Endothelial cell of umbilical vein (primary cell): ENCODE measurements at regions not wholly inside any gene's neighbourhood (a gene's known extent, or its start where the extent isn't known, plus 50 kb on each side); places are given as distances from the start of the nearest gene placed in this dataset.

Experiments
- BruUV-seq: library from RNA; stranded (reverse); fragments of 400-500 nt; replicated peaks from 2 replicates; lab custom pipeline; 2021; lab: Mats Ljungman, UMichigan
- CTCF ChIA-PET: fragments of 300-600, 350-600 bp; sonication (Branson Sonifier 250); formaldehyde crosslinking; loops from one replicate; lab custom pipeline; 2021; ENCODE audit warnings: antibody characterized with exemption, inconsistent platforms; lab: Charles Lee
- POLR2A ChIA-PET: fragments of 300-600, 350-600 bp; sonication (Branson Sonifier 250); formaldehyde crosslinking; loops from one replicate; lab custom pipeline; 2021; ENCODE audit warnings: antibody characterized with exemption, inconsistent platforms; lab: Charles Lee
- DNase-seq: peaks from one replicate; pipeline ENCODE4 v3.0.0-alpha.2; 2011; ENCODE audit warnings: low read depth, low spot score
- FAIRE-seq: peaks from 2 replicates; lab custom pipeline; 2011; peaks lifted over from hg19 to GRCh38; lab: Jason Lieb, UNC
- H2AFZ ChIP-seq: 2 replicates; pipeline ENCODE4 v1.6.0; 2012; ENCODE audit warnings: low read depth, low read length, control low read depth, inconsistent platforms
- H3K27ac ChIP-seq: 2 replicates; pipeline ENCODE4 v1.5.1; 2011; ENCODE audit warnings: low read depth, mild to moderate bottlenecking, control low read depth, low read length, moderate library complexity; ENCODE audit not compliant: insufficient read depth
- H3K27me3 ChIP-seq, 2 experiments: 2 replicates each; pipeline versions ENCODE4 v1.6.0 to v1.6.1; 2011; ENCODE audit warnings: low read length in 2 of 2, mixed read lengths in 1 of 2; ENCODE audit not compliant: control insufficient read depth in 2 of 2, insufficient read depth in 2 of 2
- H3K36me3 ChIP-seq, 2 experiments: 2 replicates in 1 of 2; 3 replicates in 1 of 2; pipeline ENCODE4 v1.5.1; 2011; ENCODE audit warnings: low read length in 2 of 2, mild to moderate bottlenecking in 1 of 2, moderate library complexity in 1 of 2; ENCODE audit not compliant: control insufficient read depth in 2 of 2, insufficient read depth in 2 of 2; ENCODE audit errors: extremely low read depth in 1 of 2
- H3K4me1 ChIP-seq: 3 replicates; pipeline ENCODE4 v1.5.1; 2011; ENCODE audit warnings: mild to moderate bottlenecking, low read length; ENCODE audit not compliant: control insufficient read depth, insufficient read depth; ENCODE audit errors: extremely low read depth
- H3K4me2 ChIP-seq: 2 replicates; pipeline ENCODE4 v1.6.1; 2011; ENCODE audit warnings: low read length, control low read depth, mixed read lengths; ENCODE audit not compliant: insufficient read depth
- H3K4me3 ChIP-seq, 3 experiments: fragments of 200-600 bp in 1 of 3; sonication (generic), shearing (Covaris generic) in 1 of 3; replicated peaks in 1 of 3; 2 replicates each; pipeline ENCODE4 v1.5.1; 2011 to 2016; ENCODE audit warnings: control low read depth in 3 of 3, low read length in 3 of 3, mild to moderate bottlenecking in 2 of 3, inconsistent platforms in 1 of 3, low read depth in 1 of 3, moderate library complexity in 1 of 3; ENCODE audit not compliant: insufficient read depth in 1 of 3
- H3K79me2 ChIP-seq: 2 replicates; pipeline ENCODE4 v1.6.0; 2012; ENCODE audit warnings: low read length, inconsistent platforms; ENCODE audit not compliant: control insufficient read depth, insufficient read depth
- H3K9ac ChIP-seq: replicated peaks from 2 replicates; pipeline ENCODE3; 2011; ENCODE audit warnings: low read length, control low read depth; ENCODE audit not compliant: insufficient read depth; ENCODE audit errors: extremely low read depth
- H3K9me1 ChIP-seq: replicated peaks from 3 replicates; pipeline ENCODE4 v1.6.0; 2011; ENCODE audit warnings: mild to moderate bottlenecking, low read length; ENCODE audit not compliant: control insufficient read depth, insufficient read depth; ENCODE audit errors: extremely low read depth
- H3K9me3 ChIP-seq: replicated peaks from 2 replicates; pipeline ENCODE4 v1.5.1; 2012; ENCODE audit warnings: low read length, inconsistent platforms; ENCODE audit not compliant: control insufficient read depth, insufficient read depth
- H4K20me1 ChIP-seq: replicated peaks from 2 replicates; pipeline ENCODE3; 2011; ENCODE audit warnings: mild to moderate bottlenecking, low read length; ENCODE audit not compliant: control insufficient read depth, insufficient read depth; ENCODE audit errors: extremely low read depth
- CTCF ChIP-seq, 2 donors: IDR thresholded peaks; 1 replicate in 1 of 2; 2 replicates in 1 of 2; pipeline ENCODE4 v1.5.1; 2011; ENCODE audit warnings: low read length in 2 of 2, mild to moderate bottlenecking in 2 of 2, moderate library complexity in 2 of 2, control low read depth in 1 of 2, inconsistent platforms in 1 of 2, low read depth in 1 of 2; ENCODE audit not compliant: insufficient read depth in 1 of 2; ENCODE audit errors: extremely low read depth in 1 of 2
- EZH2 ChIP-seq: IDR thresholded peaks from 2 replicates; pipeline ENCODE4 v1.6.1; 2012; ENCODE audit warnings: borderline replicate concordance, low read depth, mild to moderate bottlenecking, moderate library complexity, low read length, inconsistent platforms; ENCODE audit not compliant: severe bottlenecking
- FOS ChIP-seq: IDR thresholded peaks from 2 replicates; pipeline ENCODE4 v1.6.1; 2011; ENCODE audit warnings: mild to moderate bottlenecking, low read length, moderate library complexity, borderline replicate concordance; ENCODE audit not compliant: insufficient read depth
- GATA2 ChIP-seq: IDR thresholded peaks from 2 replicates; pipeline ENCODE4 v1.7.0; 2011; ENCODE audit warnings: low read depth, mild to moderate bottlenecking, moderate library complexity, mixed read lengths, low read length; ENCODE audit not compliant: insufficient read length, insufficient read depth
- JUN ChIP-seq: IDR thresholded peaks from 2 replicates; pipeline ENCODE4 v1.6.1; 2011; ENCODE audit warnings: borderline replicate concordance, low read depth; ENCODE audit not compliant: insufficient read length, insufficient read depth
- MYC ChIP-seq: IDR thresholded peaks from one replicate; pipeline ENCODE4 v1.6.1; 2011; ENCODE audit warnings: mild to moderate bottlenecking, low read depth, low read length
- POLR2A ChIP-seq: IDR thresholded peaks from 2 replicates; pipeline ENCODE4 v1.6.1; 2012; ENCODE audit warnings: low read depth, mild to moderate bottlenecking, control low read depth, low read length
- POLR2AphosphoS5 ChIP-seq: IDR thresholded peaks from 2 replicates; pipeline ENCODE4 v1.6.1; 2012; ENCODE audit warnings: low read depth, mild to moderate bottlenecking, control low read depth, low read length, moderate library complexity; ENCODE audit not compliant: insufficient read depth
- dilution Hi-C: fragments of 300-500 bp; cut with MboI; formaldehyde crosslinking; loops from one replicate; pipeline ENCODE4 v1.15.0; 2019; ENCODE audit warnings: low sequenced_read_pairs; ENCODE audit not compliant: extremely low pct_ligation_motif_present
- intact Hi-C: fragments of 100-400 bp; cut with micrococcal nuclease; formaldehyde crosslinking; loops from one replicate; pipeline ENCODE4 v1.10.0; 2022
- TF ChIP-seq, protein P1 (sequence below): IDR thresholded peaks from 2 replicates; pipeline ENCODE4 v1.6.1; 2011; ENCODE audit not compliant: insufficient read depth, insufficient read length

GRCh38 chr4:23238848-23239247, 546.1 kb downstream of the GBA3 start:
- FAIRE-seq, result no peak
- TF ChIP-seq POLR2AphosphoS5, result no peak
- TF ChIP-seq EZH2, result no peak
- DNase-seq, result no peak
- H3K4me3 ChIP-seq, result no peak overlapping the region
- H3K27ac ChIP-seq, result no peak overlapping the region
- H2AFZ ChIP-seq, result no peak overlapping the region
- H3K9me3 ChIP-seq, result peaks cover 2% of the 10 kb centered on the region
- dilution Hi-C loops, result no loop called here
- H3K9me1 ChIP-seq, result no peaks in the 10 kb centered on the region
- H3K36me3 ChIP-seq, result no peaks in the 10 kb centered on the region
- no TSS peak for BruUV-seq
- H3K79me2 ChIP-seq, result no peaks in the 10 kb centered on the region
- ChIA-PET POLR2A (no interaction called here), CTCF (no interaction called here)
- no peak overlapping the region for H3K4me2 ChIP-seq
- H3K4me1 ChIP-seq, result no peaks in the 10 kb centered on the region
- H4K20me1 ChIP-seq, result no peaks in the 10 kb centered on the region
- no peaks in the 10 kb centered on the region for H3K27me3 ChIP-seq
- no peak overlapping the region for H3K9ac ChIP-seq
- intact Hi-C loops, result no loop called here

- Histone ChIP-seq H3K27ac (no peak overlapping the region), H3K4me3 (no peak overlapping the region), H3K9me1 (no peaks in the 10 kb centered on the region), H3K9ac (no peak overlapping the region), H3K79me2 (no peaks in the 10 kb centered on the region), H3K4me1 (no peaks in the 10 kb centered on the region), H3K9me3 (peaks cover 2% of the 10 kb centered on the region), H3K4me2 (no peak overlapping the region), H4K20me1 (no peaks in the 10 kb centered on the region), H3K36me3 (no peaks in the 10 kb centered on the region), H3K27me3 (no peaks in the 10 kb centered on the region), H2AFZ (no peak overlapping the region)
- intact Hi-C loops (no loop called here), dilution Hi-C loops (no loop called here)
- no peak for DNase-seq
- FAIRE-seq, result no peak
- BruUV-seq, result no TSS peak
- ChIA-PET POLR2A (no interaction called here), CTCF (no interaction called here)
- no peak for TF ChIP-seq MYC
- TF ChIP-seq FOS, result no peak
- TF ChIP-seq, protein P1, sequence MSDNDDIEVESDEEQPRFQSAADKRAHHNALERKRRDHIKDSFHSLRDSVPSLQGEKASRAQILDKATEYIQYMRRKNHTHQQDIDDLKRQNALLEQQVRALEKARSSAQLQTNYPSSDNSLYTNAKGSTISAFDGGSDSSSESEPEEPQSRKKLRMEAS, result no peak
- no peak for TF ChIP-seq EZH2
- TF ChIP-seq JUN, result no peak
- no peak for TF ChIP-seq POLR2AphosphoS5
- TF ChIP-seq GATA2, result no peak
- no peak for TF ChIP-seq POLR2A
- no peak for TF ChIP-seq CTCF (IDR thresholded peaks at IDR 0.05; ENCODE audit: extremely low read depth in 1 of 2, insufficient read depth in 1 of 2, low read depth in 1 of 2, low read length in 2 of 2)
These were observed 545.0 kb downstream of the GBA3 start for GRCh38 chr4:23237771-23238170.
